Sigmoid colon (tissue), 4 donors: ENCODE measurements at regions not wholly inside any gene's neighbourhood (a gene's known extent, or its start where the extent isn't known, plus 50 kb on each side); places are given as distances from the start of the nearest gene placed in this dataset.

Experiments
- CTCF ChIP-seq, 4 experiments: fragments of 450-650 bp in 3 of 4; fragments of 200-600 bp in 1 of 4; IDR thresholded peaks; one replicate each; pipeline ENCODE4 v1.5.1; 2016 to 2019; ENCODE audit warnings: antibody characterized with exemption in 4 of 4, mild to moderate bottlenecking in 3 of 4, moderate library complexity in 2 of 4
- POLR2A ChIP-seq, 2 donors: fragments of 450-650 bp; IDR thresholded peaks; one replicate each; pipeline ENCODE4 v1.6.1; 2016; ENCODE audit warnings: antibody characterized with exemption in 2 of 2, mild to moderate bottlenecking in 2 of 2, moderate library complexity in 2 of 2
- POLR2AphosphoS5 ChIP-seq, 4 donors: sonication (generic); formaldehyde crosslinking; IDR thresholded peaks; one replicate each; pipeline ENCODE4 v1.6.1; 2017; ENCODE audit warnings: antibody characterized with exemption in 4 of 4

- no peak for TF ChIP-seq CTCF (IDR thresholded peaks at IDR 0.05)
- TF ChIP-seq POLR2A (IDR thresholded peaks at IDR 0.05): no peak
- TF ChIP-seq POLR2AphosphoS5 (IDR thresholded peaks at IDR 0.05): no peak
These were observed 216.5 kb downstream of the IRX2 start for GRCh38 chr5:2534970-2535369.
